Choroid plexus epithelial cell (primary cell): ENCODE measurements at regions not wholly inside any gene's neighbourhood (a gene's known extent, or its start where the extent isn't known, plus 50 kb on each side); places are given as distances from the start of the nearest gene placed in this dataset.

Source experiments
- DNase-seq: peaks from one replicate; pipeline ENCODE4 v3.0.0-alpha.2; 2010; ENCODE audit warnings: low read depth
- H3K4me3 ChIP-seq: 2 replicates; pipeline ENCODE4 v1.5.1; 2011; ENCODE audit warnings: low read depth, mild to moderate bottlenecking, control low read depth, low read length, moderate library complexity
- CTCF ChIP-seq: conservative IDR thresholded peaks from 2 replicates; pipeline ENCODE4 v1.5.1; 2011; ENCODE audit warnings: low read depth, mild to moderate bottlenecking, control low read depth, inconsistent platforms, low read length, moderate library complexity

DNA sequence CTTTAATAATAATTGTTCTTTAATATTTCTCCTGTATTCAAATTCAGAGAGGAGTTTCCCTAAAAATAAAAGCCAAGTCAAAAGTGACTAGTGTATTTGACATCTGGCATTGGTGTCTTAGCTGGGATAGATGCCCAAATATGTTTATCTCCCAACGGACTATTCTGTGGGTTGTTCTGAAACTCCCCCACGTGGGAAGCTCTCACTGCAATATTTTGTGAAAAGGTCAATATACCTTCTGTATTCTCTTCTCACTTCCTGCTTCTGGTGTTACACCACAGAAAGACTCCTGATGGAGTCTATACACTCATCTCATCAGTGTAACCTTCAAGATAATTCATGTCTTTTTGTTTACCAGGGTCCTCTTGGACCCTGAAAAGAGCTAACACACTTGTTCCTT, 2052.8 kb upstream of the TENM3 start:
- DNase-seq: no peak
- TF ChIP-seq CTCF: no peak
- no peak overlapping the region for H3K4me3 ChIP-seq

DNA sequence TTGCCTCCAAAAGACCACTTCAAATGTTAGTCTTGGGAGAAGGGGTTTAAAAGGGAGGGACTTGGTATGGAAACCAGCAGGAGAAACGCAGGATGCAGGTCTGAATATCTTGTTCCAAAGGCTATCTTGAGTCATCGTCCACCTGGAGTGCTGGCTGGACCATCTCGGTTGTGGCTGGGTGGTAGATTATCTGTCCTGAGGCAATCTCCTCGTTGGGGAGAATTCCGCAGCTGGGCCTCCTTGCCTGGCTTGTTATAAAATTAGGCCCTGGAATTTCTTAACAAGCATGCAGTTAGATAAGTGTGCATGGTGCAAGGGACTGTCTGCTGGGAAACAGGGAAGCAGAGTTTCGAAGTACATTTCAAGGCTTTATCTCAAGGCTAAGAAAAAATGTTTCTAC, 2045.7 kb upstream of the TENM3 start:
- no peak overlapping the region for H3K4me3 ChIP-seq
- no peak for DNase-seq
- TF ChIP-seq CTCF: no peak

GRCh38 chr4:180203349-180203748, 2039.9 kb upstream of the TENM3 start:
- TF ChIP-seq CTCF: no peak
- H3K4me3 ChIP-seq: no peak overlapping the region
- no peak for DNase-seq

- no peak overlapping the region for H3K4me3 ChIP-seq
- no peak for TF ChIP-seq CTCF
- DNase-seq: no peak
These were observed 2037.9 kb upstream of the TENM3 start for GRCh38 chr4:180205276-180205675.

DNA sequence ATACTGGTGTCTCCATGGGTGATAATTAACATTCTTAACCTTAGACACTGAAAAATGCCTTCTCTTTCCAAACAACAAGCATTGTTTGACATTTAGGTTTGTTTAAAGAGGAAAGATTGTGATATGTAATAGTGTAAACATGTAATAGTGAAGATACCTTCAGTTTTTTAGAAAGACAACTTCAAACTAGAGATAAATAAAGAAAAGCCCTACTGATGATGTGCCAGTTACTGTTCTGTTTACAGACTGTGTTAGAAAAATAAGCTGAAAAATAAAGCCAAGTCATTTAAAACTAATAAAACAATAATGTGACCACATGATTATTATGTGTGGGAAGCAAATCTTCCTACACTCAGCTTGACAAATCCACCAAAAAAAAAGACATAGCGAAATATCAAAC, 2035.3 kb upstream of the TENM3 start:
- no peak for DNase-seq
- H3K4me3 ChIP-seq: no peak overlapping the region
- TF ChIP-seq CTCF: no peak

GRCh38 chr4:180217070-180217469, 2026.1 kb upstream of the TENM3 start:
- DNase-seq: no peak
- TF ChIP-seq CTCF: no peak
- no peak overlapping the region for H3K4me3 ChIP-seq

DNA sequence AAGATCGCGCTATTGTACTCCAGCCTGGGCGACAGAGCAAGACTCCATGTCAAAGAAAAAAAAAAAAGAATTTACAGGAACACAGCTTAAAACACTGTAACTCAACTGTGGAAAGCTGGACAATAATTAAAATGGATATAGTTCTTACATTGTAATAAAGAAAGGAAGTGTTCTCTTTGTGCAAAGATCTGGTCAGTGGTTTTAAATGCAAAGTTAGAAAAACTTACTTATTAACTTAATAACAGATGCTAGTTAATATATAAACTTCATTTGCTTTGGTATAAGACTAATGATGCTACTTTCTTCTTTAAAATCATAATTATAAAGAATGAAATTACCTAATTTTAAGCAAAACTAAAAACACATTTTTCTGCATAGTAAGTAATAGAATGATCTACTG, 2024.1 kb upstream of the TENM3 start:
- DNase-seq: no peak
- TF ChIP-seq CTCF: no peak
- H3K4me3 ChIP-seq: no peak overlapping the region
